Osteocyte (in vitro differentiated cells): ENCODE measurements at regions not wholly inside any gene's neighbourhood (a gene's known extent, or its start where the extent isn't known, plus 50 kb on each side); places are given as distances from the start of the nearest gene placed in this dataset.

Experiments
- DNase-seq: peaks from one replicate; pipeline ENCODE4 v3.0.0; 2021; ENCODE audit warnings: mixed read lengths; ENCODE audit not compliant: unreplicated experiment; ENCODE audit errors: extremely low spot score
- H3K27ac Mint-ChIP-seq: one replicate; pipeline ENCODE4 v1.8.0; 2021; ENCODE audit warnings: mild to moderate bottlenecking, mixed read lengths; ENCODE audit not compliant: unreplicated experiment
- H3K27me3 Mint-ChIP-seq: one replicate; pipeline ENCODE4 v1.8.0; 2021; ENCODE audit warnings: mixed read lengths; ENCODE audit not compliant: unreplicated experiment
- H3K36me3 Mint-ChIP-seq: one replicate; pipeline ENCODE4 v1.8.0; 2021; ENCODE audit warnings: mixed read lengths; ENCODE audit not compliant: unreplicated experiment
- H3K4me1 Mint-ChIP-seq: one replicate; pipeline ENCODE4 v1.8.0; 2021; ENCODE audit warnings: mixed read lengths; ENCODE audit not compliant: unreplicated experiment
- H3K4me3 Mint-ChIP-seq: one replicate; pipeline ENCODE4 v1.8.0; 2021; ENCODE audit warnings: mild to moderate bottlenecking, moderate library complexity, mixed read lengths; ENCODE audit not compliant: unreplicated experiment
- H3K9me3 Mint-ChIP-seq: one replicate; pipeline ENCODE4 v1.8.0; 2021; ENCODE audit warnings: mixed read lengths; ENCODE audit not compliant: unreplicated experiment
- CTCF ChIP-seq: fragments of 200-600 bp; sonication (generic); IDR thresholded peaks from 2 replicates; pipeline ENCODE4 v1.5.0; 2021; ENCODE audit warnings: antibody characterized with exemption, mild to moderate bottlenecking, moderate library complexity

GRCh38 chr14:96727073-96727472 lies 70.1 kb upstream of the VRK1 start:
- Mint-ChIP-seq H3K4me3 (no peak overlapping the region), H3K9me3 (no peaks in the 10 kb centered on the region), H3K36me3 (no peaks in the 10 kb centered on the region), H3K27me3 (no peaks in the 10 kb centered on the region), H3K4me1 (no peaks in the 10 kb centered on the region), H3K27ac (no peak overlapping the region)
- DNase-seq: no peak
- TF ChIP-seq CTCF: no peak

- H3K27ac Mint-ChIP-seq: no peak overlapping the region
- no peaks in the 10 kb centered on the region for H3K9me3 Mint-ChIP-seq
- H3K4me1 Mint-ChIP-seq: no peaks in the 10 kb centered on the region
- TF ChIP-seq CTCF: no peak
- no peaks in the 10 kb centered on the region for H3K27me3 Mint-ChIP-seq
- no peak overlapping the region for H3K4me3 Mint-ChIP-seq
- DNase-seq: no peak
- no peaks in the 10 kb centered on the region for H3K36me3 Mint-ChIP-seq
Observed at GRCh38 chr14:96727491-96727890, 69.7 kb upstream of the VRK1 start.

GRCh38 chr14:96727980-96728717 lies 69.0 kb upstream of the VRK1 start:
- no peaks in the 10 kb centered on the region for H3K36me3 Mint-ChIP-seq
- no peaks in the 10 kb centered on the region for H3K9me3 Mint-ChIP-seq
- no peak overlapping the region for H3K27ac Mint-ChIP-seq
- no peak for TF ChIP-seq CTCF
- H3K4me3 Mint-ChIP-seq: no peak overlapping the region
- H3K4me1 Mint-ChIP-seq: no peaks in the 10 kb centered on the region
- H3K27me3 Mint-ChIP-seq: no peaks in the 10 kb centered on the region
- DNase-seq: no peak

GRCh38 chr14:96729889-96730288 lies 67.3 kb upstream of the VRK1 start:
- Mint-ChIP-seq H3K4me1 (no peaks in the 10 kb centered on the region), H3K36me3 (no peaks in the 10 kb centered on the region), H3K27ac (no peak overlapping the region), H3K4me3 (no peak overlapping the region), H3K27me3 (peaks cover 7% of the 10 kb centered on the region), H3K9me3 (no peaks in the 10 kb centered on the region)
- no peak for TF ChIP-seq CTCF
- no peak for DNase-seq

- peaks cover 7% of the 10 kb centered on the region for H3K27me3 Mint-ChIP-seq
- no peak for DNase-seq
- no peak overlapping the region for H3K27ac Mint-ChIP-seq
- no peak for TF ChIP-seq CTCF
- no peaks in the 10 kb centered on the region for H3K36me3 Mint-ChIP-seq
- no peaks in the 10 kb centered on the region for H3K9me3 Mint-ChIP-seq
- no peak overlapping the region for H3K4me3 Mint-ChIP-seq
- no peaks in the 10 kb centered on the region for H3K4me1 Mint-ChIP-seq
Observed at GRCh38 chr14:96730386-96730785, 66.8 kb upstream of the VRK1 start.
